Loucy (cell line): ENCODE measurements at regions not wholly inside any gene's neighbourhood (a gene's known extent, or its start where the extent isn't known, plus 50 kb on each side); places are given as distances from the start of the nearest gene placed in this dataset.
"Not testable (repeated sequence)": the region's sequence is repeated elsewhere in the genome, so short reads cannot be mapped to it uniquely, and the experiment has no call there.

Source experiments
- CTCF ChIP-seq: fragments of 200-600 bp; sonication (generic); conservative IDR thresholded peaks from 2 replicates; pipeline ENCODE4 v1.5.1; 2014; ENCODE audit warnings: mild to moderate bottlenecking, antibody characterized with exemption, low read length
- EZH2phosphoT487 ChIP-seq: fragments of 200-600 bp; IDR thresholded peaks from 2 replicates; pipeline ENCODE4 v1.6.1; 2018; ENCODE audit warnings: antibody characterized with exemption, mild to moderate bottlenecking, moderate library complexity, borderline replicate concordance

- not testable (repeated sequence) for TF ChIP-seq CTCF, EZH2phosphoT487
These were observed 53.7 kb upstream of the ZCCHC2 start for GRCh38 chr18:62469131-62469530.
